ENCODE measurements at regions not wholly inside any gene's neighbourhood (a gene's known extent, or its start where the extent isn't known, plus 50 kb on each side); places are given as distances from the start of the nearest gene placed in this dataset.

- no peaks in the 10 kb centered on the region for H3K36me3 ChIP-seq
- H3K27ac ChIP-seq, result no peak overlapping the region
- H3K27me3 ChIP-seq, result peaks cover 0 to 75% of the 10 kb centered on the region in 2 donors
- no peak overlapping the region for H3K4me3 ChIP-seq
- no peaks in the 10 kb centered on the region for H3K4me1 ChIP-seq
- intact Hi-C loops (cut with DNase I; ENCODE audit: low total_unique reads), result no loop called here
- no peaks in the 10 kb centered on the region for H3K9me3 ChIP-seq
- TF ChIP-seq CTCF (IDR thresholded peaks at IDR 0.05), result no peak
- no peak for DNase-seq
Observed at GRCh38 chr17:73782231-73782630, 138.0 kb upstream of the SDK2 start.

- no peak for DNase-seq
- intact Hi-C loops (cut with DNase I; ENCODE audit: low total_unique reads), result no loop called here
- Histone ChIP-seq H3K4me3 (no peak overlapping the region), H3K9me3 (no peaks in the 10 kb centered on the region), H3K36me3 (no peaks in the 10 kb centered on the region), H3K4me1 (no peaks in the 10 kb centered on the region), H3K27ac (no peak overlapping the region), H3K27me3 (peaks cover 0 to 74% of the 10 kb centered on the region in 2 donors)
- TF ChIP-seq CTCF (IDR thresholded peaks at IDR 0.05), result no peak
Observed at GRCh38 chr17:73782641-73783381, 138.6 kb upstream of the SDK2 start.

GRCh38 chr17:73783382-73783766, 139.1 kb upstream of the SDK2 start:
- Histone ChIP-seq H3K27me3 (peaks cover 0 to 79% of the 10 kb centered on the region in 2 donors), H3K4me1 (no peaks in the 10 kb centered on the region), H3K36me3 (no peaks in the 10 kb centered on the region), H3K9me3 (no peaks in the 10 kb centered on the region), H3K27ac (no peak overlapping the region), H3K4me3 (no peak overlapping the region)
- no peak for TF ChIP-seq CTCF (IDR thresholded peaks at IDR 0.05)
- intact Hi-C loops (cut with DNase I; ENCODE audit: low total_unique reads), result no loop called here
- DNase-seq, result no peak

- Histone ChIP-seq H3K4me3 (no peak overlapping the region), H3K27ac (no peak overlapping the region), H3K27me3 (peaks cover 0 to 75% of the 10 kb centered on the region in 2 donors), H3K4me1 (no peaks in the 10 kb centered on the region), H3K36me3 (no peaks in the 10 kb centered on the region), H3K9me3 (no peaks in the 10 kb centered on the region)
- DNase-seq, result no peak
- TF ChIP-seq CTCF (IDR thresholded peaks at IDR 0.05), result no peak
- intact Hi-C loops (cut with DNase I; ENCODE audit: low total_unique reads), result no loop called here
Observed at GRCh38 chr17:73783945-73784603, 139.8 kb upstream of the SDK2 start.

- Histone ChIP-seq H3K27ac (no peak overlapping the region), H3K4me3 (no peak overlapping the region), H3K4me1 (no peaks in the 10 kb centered on the region), H3K27me3 (peaks cover 0 to 72% of the 10 kb centered on the region in 2 donors), H3K36me3 (no peaks in the 10 kb centered on the region), H3K9me3 (no peaks in the 10 kb centered on the region)
- DNase-seq, result no peak
- no peak for TF ChIP-seq CTCF (IDR thresholded peaks at IDR 0.05)
- intact Hi-C loops (cut with DNase I; ENCODE audit: low total_unique reads), result no loop called here
Observed at GRCh38 chr17:73785496-73785895, 141.3 kb upstream of the SDK2 start.

Data from tibial artery (tissue), 4 donors.